ENCODE measurements at regions not wholly inside any gene's neighbourhood (a gene's known extent, or its start where the extent isn't known, plus 50 kb on each side); places are given as distances from the start of the nearest gene placed in this dataset.

DNA sequence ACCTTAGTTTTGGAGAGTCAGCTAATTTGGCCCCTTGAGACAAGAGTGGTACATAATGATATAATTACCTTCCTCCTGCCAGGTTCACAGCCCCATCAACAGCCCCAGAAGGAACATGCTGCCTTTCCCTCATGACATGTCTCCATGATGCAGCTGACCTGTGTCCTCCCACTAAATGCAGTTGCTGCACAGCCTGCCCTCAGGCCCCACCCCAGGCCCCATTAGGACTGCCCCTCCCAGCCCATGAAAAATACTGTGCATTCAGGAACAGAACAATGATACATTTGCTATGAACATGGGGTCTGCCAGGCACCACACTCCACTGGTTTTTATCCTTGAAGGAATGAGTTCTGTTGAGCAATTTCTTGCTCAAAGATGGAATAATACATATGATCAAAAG lies 176.4 kb downstream of the C5orf15 start:
- Mint-ChIP-seq H3K27ac (no peak overlapping the region), H3K27me3 (peaks cover 15 to 23% of the 10 kb centered on the region in 2 donors), H3K4me3 (no peak overlapping the region), H3K36me3 (no peaks in the 10 kb centered on the region), H3K4me1 (no peaks in the 10 kb centered on the region), H3K9me3 (peaks cover 0 to 1% (median 0%) of the 10 kb centered on the region in 8 donors)
- intact Hi-C loops (cut with micrococcal nuclease): no loop called here
- ChIA-PET CTCF (ENCODE audit: partially characterized antibody) (no interaction called here), POLR2A (ENCODE audit: partially characterized antibody) (no interaction called here)
- H3K27me3 ChIP-seq (ENCODE audit: insufficient read depth, low read length): no peaks in the 10 kb centered on the region
- no peak for DNase-seq
- H3K9me3 ChIP-seq (ENCODE audit: control insufficient read depth in 1 of 2, low read length in 2 of 2): no peaks in the 10 kb centered on the region
- no peak overlapping the region for H3K4me3 ChIP-seq (ENCODE audit: low read length in 2 of 2)
- no peaks in the 10 kb centered on the region for H3K36me3 ChIP-seq (ENCODE audit: insufficient read depth, low read length)
- no peaks in the 10 kb centered on the region for H3K4me1 ChIP-seq (ENCODE audit: insufficient read depth, low read length)
- no peak overlapping the region for H3K27ac ChIP-seq (ENCODE audit: low read depth, low read length)

DNA sequence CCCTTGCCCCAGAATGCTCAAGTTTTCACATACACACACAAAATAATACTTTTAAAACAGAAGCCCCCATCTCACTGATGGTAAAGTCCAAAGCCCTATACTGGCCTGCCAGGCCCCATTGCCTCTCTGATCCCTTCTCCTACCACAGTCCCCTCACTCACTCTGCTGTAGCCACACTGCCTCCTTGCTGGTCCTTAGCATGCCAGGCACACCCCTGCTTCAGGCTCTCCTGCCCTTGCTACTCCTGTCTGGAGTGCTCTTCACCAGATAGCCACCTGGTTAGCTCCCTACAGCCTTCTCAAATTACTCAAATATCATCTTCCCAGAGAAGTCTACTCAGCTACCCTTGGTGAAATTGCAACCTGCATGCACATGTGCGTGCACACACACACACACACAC lies 177.5 kb downstream of the C5orf15 start:
- CTCF ChIA-PET (ENCODE audit: partially characterized antibody): no interaction called here
- intact Hi-C loops (cut with micrococcal nuclease): no loop called here
- peaks cover 11 to 21% of the 10 kb centered on the region in 2 donors for H3K27me3 Mint-ChIP-seq

DNA sequence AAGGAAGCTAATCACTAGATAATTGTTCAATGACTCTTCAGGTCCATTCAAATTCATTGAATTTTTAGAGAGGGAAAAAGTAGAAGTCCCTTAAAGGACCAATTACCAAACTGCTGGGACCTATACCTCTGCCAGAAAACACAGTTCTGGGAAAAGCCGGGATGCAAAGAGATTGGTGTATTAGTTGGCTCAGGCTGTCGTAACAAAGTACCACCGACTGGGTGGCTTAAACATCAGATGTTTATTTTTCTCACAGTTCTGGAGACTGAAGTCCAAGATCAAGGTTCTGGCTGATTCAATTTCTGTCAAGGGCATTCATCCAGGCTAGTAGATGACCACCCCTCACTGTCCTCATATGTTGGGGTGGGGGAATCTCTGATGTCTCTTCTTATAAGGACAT lies 177.1 kb upstream of the FSTL4 start:
- DNase-seq: no peak
- Mint-ChIP-seq H3K36me3 (no peaks in the 10 kb centered on the region), H3K9me3 (peaks cover 0 to 5% (median 0%) of the 10 kb centered on the region in 8 donors), H3K27me3 (peaks cover 10 to 20% of the 10 kb centered on the region in 2 donors), H3K4me1 (no peaks in the 10 kb centered on the region), H3K27ac (no peak overlapping the region), H3K4me3 (no peak overlapping the region)
- no peaks in the 10 kb centered on the region for H3K27me3 ChIP-seq (ENCODE audit: insufficient read depth, low read length)
- no peak overlapping the region for H3K4me3 ChIP-seq (ENCODE audit: low read length in 2 of 2)
- intact Hi-C loops (cut with micrococcal nuclease): no loop called here
- no peaks in the 10 kb centered on the region for H3K9me3 ChIP-seq (ENCODE audit: control insufficient read depth in 1 of 2, low read length in 2 of 2)
- ChIA-PET CTCF (ENCODE audit: partially characterized antibody) (no interaction called here), POLR2A (ENCODE audit: partially characterized antibody) (no interaction called here)
- H3K27ac ChIP-seq (ENCODE audit: low read depth, low read length): no peak overlapping the region
- no peaks in the 10 kb centered on the region for H3K4me1 ChIP-seq (ENCODE audit: insufficient read depth, low read length)
- H3K36me3 ChIP-seq (ENCODE audit: insufficient read depth, low read length): no peaks in the 10 kb centered on the region

More for the DNA sequence above, 177.5 kb downstream of the C5orf15 start:
- Histone ChIP-seq H3K4me1 (ENCODE audit: insufficient read depth, low read length) (no peaks in the 10 kb centered on the region), H3K27ac (ENCODE audit: low read depth, low read length) (no peak overlapping the region), H3K36me3 (ENCODE audit: insufficient read depth, low read length) (no peaks in the 10 kb centered on the region), H3K4me3 (ENCODE audit: low read length in 2 of 2) (no peak overlapping the region), H3K27me3 (ENCODE audit: insufficient read depth, low read length) (no peaks in the 10 kb centered on the region), H3K9me3 (ENCODE audit: control insufficient read depth in 1 of 2, low read length in 2 of 2) (no peaks in the 10 kb centered on the region)
- no peak overlapping the region for H3K4me3 Mint-ChIP-seq
- POLR2A ChIA-PET (ENCODE audit: partially characterized antibody): no interaction called here
- no peak overlapping the region for H3K27ac Mint-ChIP-seq
- no peaks in the 10 kb centered on the region for H3K36me3 Mint-ChIP-seq
- H3K9me3 Mint-ChIP-seq: peaks cover 0 to 1% (median 0%) of the 10 kb centered on the region in 8 donors
- DNase-seq: no peak
- no peaks in the 10 kb centered on the region for H3K4me1 Mint-ChIP-seq

DNA sequence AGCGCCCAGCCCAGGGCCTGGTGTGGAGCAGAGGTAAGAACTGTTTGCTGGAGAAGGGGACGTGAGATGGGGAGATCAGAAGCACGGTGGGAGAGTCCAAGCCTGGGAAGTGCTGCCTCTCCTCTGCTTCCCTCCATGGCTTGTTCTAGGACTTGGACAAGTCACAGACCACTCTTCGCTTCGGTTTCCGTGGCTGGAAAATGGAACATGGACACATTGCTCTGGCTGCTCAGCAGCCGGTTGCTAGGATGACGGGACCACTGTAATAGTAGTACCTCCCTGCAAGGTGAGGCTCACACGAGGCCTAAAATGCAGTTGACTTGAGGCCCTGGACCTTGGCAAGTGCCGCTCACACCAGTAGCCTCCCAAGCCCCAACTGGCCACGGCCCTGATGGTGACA lies 175.8 kb upstream of the FSTL4 start:
- CTCF ChIA-PET (ENCODE audit: partially characterized antibody): no interaction called here
- intact Hi-C loops (cut with micrococcal nuclease): no loop called here
- H3K4me1 ChIP-seq (ENCODE audit: insufficient read depth, low read length): no peaks in the 10 kb centered on the region
- peaks cover 12 to 13% of the 10 kb centered on the region in 2 donors for H3K27me3 Mint-ChIP-seq
- H3K4me3 ChIP-seq (ENCODE audit: low read length in 2 of 2): no peak overlapping the region
- no peaks in the 10 kb centered on the region for H3K9me3 ChIP-seq (ENCODE audit: control insufficient read depth in 1 of 2, low read length in 2 of 2)
- POLR2A ChIA-PET (ENCODE audit: partially characterized antibody): no interaction called here
- no peaks in the 10 kb centered on the region for H3K36me3 Mint-ChIP-seq
- no peaks in the 10 kb centered on the region for H3K36me3 ChIP-seq (ENCODE audit: insufficient read depth, low read length)
- H3K27ac ChIP-seq (ENCODE audit: low read depth, low read length): no peak overlapping the region
- DNase-seq: no peak
- peaks cover 0 to 5% (median 0%) of the 10 kb centered on the region in 8 donors for H3K9me3 Mint-ChIP-seq
- no peak overlapping the region for H3K4me3 Mint-ChIP-seq
- H3K4me1 Mint-ChIP-seq: no peaks in the 10 kb centered on the region
- H3K27me3 ChIP-seq (ENCODE audit: insufficient read depth, low read length): no peaks in the 10 kb centered on the region
- H3K27ac Mint-ChIP-seq: no peak overlapping the region

DNA sequence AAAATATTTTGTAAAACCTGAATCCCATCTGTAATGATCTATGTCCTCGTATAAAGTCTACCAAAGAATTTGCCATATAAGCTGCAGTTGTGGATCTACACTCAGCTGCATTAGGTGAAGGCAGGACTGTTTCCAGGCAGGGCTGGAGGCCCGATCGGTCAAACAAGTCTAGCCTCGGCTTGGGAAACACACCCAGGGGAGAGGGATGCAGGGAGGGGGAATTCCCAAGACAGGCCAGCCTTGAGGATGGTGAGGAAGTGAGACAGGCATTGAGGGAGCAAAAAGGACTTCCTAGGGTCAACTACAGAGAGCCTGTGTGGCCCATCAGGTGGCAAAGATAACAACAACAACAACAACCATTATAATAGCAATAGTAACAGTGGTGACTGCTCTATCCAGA lies 174.1 kb upstream of the FSTL4 start:
- CTCF ChIA-PET (ENCODE audit: partially characterized antibody): no interaction called here
- peaks cover 2 to 4% of the 10 kb centered on the region in 2 donors for H3K27me3 Mint-ChIP-seq
- no peaks in the 10 kb centered on the region for H3K4me1 ChIP-seq (ENCODE audit: insufficient read depth, low read length)
- intact Hi-C loops (cut with micrococcal nuclease): no loop called here
- H3K4me1 Mint-ChIP-seq: no peaks in the 10 kb centered on the region
- no peak overlapping the region for H3K27ac Mint-ChIP-seq
- peaks cover 0 to 5% (median 0%) of the 10 kb centered on the region in 8 donors for H3K9me3 Mint-ChIP-seq
- no peaks in the 10 kb centered on the region for H3K27me3 ChIP-seq (ENCODE audit: insufficient read depth, low read length)
- H3K36me3 ChIP-seq (ENCODE audit: insufficient read depth, low read length): no peaks in the 10 kb centered on the region
- H3K9me3 ChIP-seq (ENCODE audit: control insufficient read depth in 1 of 2, low read length in 2 of 2): no peaks in the 10 kb centered on the region
- POLR2A ChIA-PET (ENCODE audit: partially characterized antibody): no interaction called here
- H3K4me3 Mint-ChIP-seq: no peak overlapping the region
- H3K27ac ChIP-seq (ENCODE audit: low read depth, low read length): no peak overlapping the region
- H3K36me3 Mint-ChIP-seq: no peaks in the 10 kb centered on the region
- H3K4me3 ChIP-seq (ENCODE audit: low read length in 2 of 2): no peak overlapping the region
- no peak for DNase-seq

- no peaks in the 10 kb centered on the region for H3K36me3 ChIP-seq (ENCODE audit: insufficient read depth, low read length)
- DNase-seq: no peak
- H3K4me1 ChIP-seq (ENCODE audit: insufficient read depth, low read length): no peaks in the 10 kb centered on the region
- Mint-ChIP-seq H3K9me3 (peaks cover 0 to 5% (median 0%) of the 10 kb centered on the region in 8 donors), H3K36me3 (no peaks in the 10 kb centered on the region), H3K4me1 (no peaks in the 10 kb centered on the region), H3K27ac (no peak overlapping the region), H3K4me3 (no peak overlapping the region), H3K27me3 (peaks cover 2% of the 10 kb centered on the region in 2 donors)
- H3K27ac ChIP-seq (ENCODE audit: low read depth, low read length): no peak overlapping the region
- intact Hi-C loops (cut with micrococcal nuclease): no loop called here
- H3K4me3 ChIP-seq (ENCODE audit: low read length in 2 of 2): no peak overlapping the region
- no peaks in the 10 kb centered on the region for H3K9me3 ChIP-seq (ENCODE audit: control insufficient read depth in 1 of 2, low read length in 2 of 2)
- CTCF ChIA-PET (ENCODE audit: partially characterized antibody): no interaction called here
- POLR2A ChIA-PET (ENCODE audit: partially characterized antibody): no interaction called here
- H3K27me3 ChIP-seq (ENCODE audit: insufficient read depth, low read length): no peaks in the 10 kb centered on the region
Measured at GRCh38 chr5:133785182-133785581, 172.8 kb upstream of the FSTL4 start.

DNA sequence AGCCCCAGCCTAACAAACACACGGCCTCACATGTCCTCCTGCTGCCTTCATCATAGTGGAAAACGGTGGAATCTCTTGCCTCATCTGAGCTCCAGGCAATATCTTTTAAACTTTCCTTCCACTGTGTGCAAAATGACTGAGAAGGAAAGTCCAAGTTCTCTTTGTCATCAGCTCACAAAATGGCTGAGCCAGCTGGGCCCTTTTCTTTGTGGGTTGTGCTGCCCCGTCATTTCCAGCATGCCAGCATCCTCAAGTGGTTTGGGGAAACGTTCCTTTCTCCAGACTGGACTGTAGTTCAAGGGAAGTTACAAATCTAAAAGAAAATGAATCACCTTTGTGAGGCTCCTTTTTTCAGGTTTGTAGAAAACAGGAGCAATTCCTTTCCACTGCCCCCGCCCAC lies 171.1 kb upstream of the FSTL4 start:
- Mint-ChIP-seq H3K27ac (no peak overlapping the region), H3K27me3 (peaks cover 2% of the 10 kb centered on the region in 2 donors), H3K4me1 (no peaks in the 10 kb centered on the region), H3K36me3 (no peaks in the 10 kb centered on the region), H3K4me3 (no peak overlapping the region), H3K9me3 (peaks cover 0 to 5% (median 0%) of the 10 kb centered on the region in 8 donors)
- ChIA-PET CTCF (ENCODE audit: partially characterized antibody) (no interaction called here), POLR2A (ENCODE audit: partially characterized antibody) (no interaction called here)
- intact Hi-C loops (cut with micrococcal nuclease): no loop called here
- Histone ChIP-seq H3K9me3 (ENCODE audit: control insufficient read depth in 1 of 2, low read length in 2 of 2) (no peaks in the 10 kb centered on the region), H3K4me3 (ENCODE audit: low read length in 2 of 2) (no peak overlapping the region), H3K4me1 (ENCODE audit: insufficient read depth, low read length) (no peaks in the 10 kb centered on the region), H3K36me3 (ENCODE audit: insufficient read depth, low read length) (no peaks in the 10 kb centered on the region), H3K27me3 (ENCODE audit: insufficient read depth, low read length) (no peaks in the 10 kb centered on the region), H3K27ac (ENCODE audit: low read depth, low read length) (no peak overlapping the region)
- no peak for DNase-seq

DNA sequence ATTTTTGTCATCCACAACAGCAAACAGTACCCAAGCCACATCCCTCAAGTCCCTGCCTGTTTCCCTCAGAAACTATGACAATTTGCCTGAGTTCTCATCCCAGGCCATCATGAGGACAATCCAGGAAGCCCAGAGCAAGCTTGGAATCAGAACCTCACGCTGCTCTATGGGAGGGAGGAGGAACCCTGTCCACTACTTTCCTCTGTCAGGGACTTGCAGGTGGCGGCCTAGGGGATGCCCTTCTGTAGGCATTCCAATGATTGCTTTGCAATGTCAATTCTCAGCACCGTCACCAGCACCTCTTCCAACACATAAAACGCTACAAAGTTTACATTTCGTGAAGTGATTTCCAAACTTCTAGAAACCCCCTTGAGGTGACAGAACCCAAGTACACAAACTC lies 170.4 kb upstream of the FSTL4 start:
- POLR2A ChIA-PET (ENCODE audit: partially characterized antibody): no interaction called here
- CTCF ChIA-PET (ENCODE audit: partially characterized antibody): no interaction called here
- intact Hi-C loops (cut with micrococcal nuclease): no loop called here

More for the DNA sequence above, 170.4 kb upstream of the FSTL4 start:
- Histone ChIP-seq H3K9me3 (ENCODE audit: control insufficient read depth in 1 of 2, low read length in 2 of 2) (no peaks in the 10 kb centered on the region), H3K27me3 (ENCODE audit: insufficient read depth, low read length) (no peaks in the 10 kb centered on the region), H3K27ac (ENCODE audit: low read depth, low read length) (no peak overlapping the region), H3K36me3 (ENCODE audit: insufficient read depth, low read length) (no peaks in the 10 kb centered on the region), H3K4me1 (ENCODE audit: insufficient read depth, low read length) (no peaks in the 10 kb centered on the region), H3K4me3 (ENCODE audit: low read length in 2 of 2) (no peak overlapping the region)
- no peak for DNase-seq
- H3K27me3 Mint-ChIP-seq: peaks cover 2% of the 10 kb centered on the region in 2 donors
- H3K9me3 Mint-ChIP-seq: peaks cover 0 to 5% (median 0%) of the 10 kb centered on the region in 8 donors
- no peaks in the 10 kb centered on the region for H3K36me3 Mint-ChIP-seq
- no peak overlapping the region for H3K27ac Mint-ChIP-seq
- H3K4me1 Mint-ChIP-seq: no peaks in the 10 kb centered on the region
- no peak overlapping the region for H3K4me3 Mint-ChIP-seq
